ENCODE measurements at regions not wholly inside any gene's neighbourhood (a gene's known extent, or its start where the extent isn't known, plus 50 kb on each side); places are given as distances from the start of the nearest gene placed in this dataset.

- no peak for TF ChIP-seq EZH2 (IDR thresholded peaks at IDR 0.05; ENCODE audit: low read length)
- TF ChIP-seq, protein P1, sequence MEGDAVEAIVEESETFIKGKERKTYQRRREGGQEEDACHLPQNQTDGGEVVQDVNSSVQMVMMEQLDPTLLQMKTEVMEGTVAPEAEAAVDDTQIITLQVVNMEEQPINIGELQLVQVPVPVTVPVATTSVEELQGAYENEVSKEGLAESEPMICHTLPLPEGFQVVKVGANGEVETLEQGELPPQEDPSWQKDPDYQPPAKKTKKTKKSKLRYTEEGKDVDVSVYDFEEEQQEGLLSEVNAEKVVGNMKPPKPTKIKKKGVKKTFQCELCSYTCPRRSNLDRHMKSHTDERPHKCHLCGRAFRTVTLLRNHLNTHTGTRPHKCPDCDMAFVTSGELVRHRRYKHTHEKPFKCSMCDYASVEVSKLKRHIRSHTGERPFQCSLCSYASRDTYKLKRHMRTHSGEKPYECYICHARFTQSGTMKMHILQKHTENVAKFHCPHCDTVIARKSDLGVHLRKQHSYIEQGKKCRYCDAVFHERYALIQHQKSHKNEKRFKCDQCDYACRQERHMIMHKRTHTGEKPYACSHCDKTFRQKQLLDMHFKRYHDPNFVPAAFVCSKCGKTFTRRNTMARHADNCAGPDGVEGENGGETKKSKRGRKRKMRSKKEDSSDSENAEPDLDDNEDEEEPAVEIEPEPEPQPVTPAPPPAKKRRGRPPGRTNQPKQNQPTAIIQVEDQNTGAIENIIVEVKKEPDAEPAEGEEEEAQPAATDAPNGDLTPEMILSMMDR (optimal IDR thresholded peaks at IDR 0.05 in 1 of 3, IDR thresholded peaks at IDR 0.05 in 1 of 3, conservative IDR thresholded peaks at IDR 0.05 in 1 of 3; ENCODE audit: extremely low read depth in 1 of 3, insufficient read depth in 2 of 3, low read length in 3 of 3) = no peak
Measured at GRCh38 chr6:94548201-94548600, 1029.1 kb upstream of the MANEA start.
